ENCODE measurements at regions not wholly inside any gene's neighbourhood (a gene's known extent, or its start where the extent isn't known, plus 50 kb on each side); places are given as distances from the start of the nearest gene placed in this dataset.

DNA sequence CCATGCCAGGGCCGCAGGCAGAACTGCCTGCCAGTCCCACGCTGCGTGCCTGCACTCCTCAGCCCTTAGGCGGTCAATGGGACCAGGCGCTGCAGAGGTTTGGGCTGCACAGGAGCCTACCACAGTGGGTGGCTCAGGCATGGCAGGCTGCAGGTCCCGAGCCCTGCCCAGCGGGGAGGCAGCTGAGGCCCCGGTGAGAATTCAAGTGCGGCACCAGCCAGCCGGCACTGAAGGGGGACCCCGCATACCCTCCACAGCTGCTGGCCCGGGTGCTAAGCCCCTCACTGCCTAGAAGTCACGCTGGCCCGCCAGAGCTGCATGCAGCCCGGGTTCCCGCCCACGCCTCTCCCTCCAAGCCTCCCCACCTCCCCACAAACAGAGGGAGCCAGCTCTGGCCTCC lies 302.5 kb upstream of the UGT8 start:
- TF ChIP-seq, protein P1, sequence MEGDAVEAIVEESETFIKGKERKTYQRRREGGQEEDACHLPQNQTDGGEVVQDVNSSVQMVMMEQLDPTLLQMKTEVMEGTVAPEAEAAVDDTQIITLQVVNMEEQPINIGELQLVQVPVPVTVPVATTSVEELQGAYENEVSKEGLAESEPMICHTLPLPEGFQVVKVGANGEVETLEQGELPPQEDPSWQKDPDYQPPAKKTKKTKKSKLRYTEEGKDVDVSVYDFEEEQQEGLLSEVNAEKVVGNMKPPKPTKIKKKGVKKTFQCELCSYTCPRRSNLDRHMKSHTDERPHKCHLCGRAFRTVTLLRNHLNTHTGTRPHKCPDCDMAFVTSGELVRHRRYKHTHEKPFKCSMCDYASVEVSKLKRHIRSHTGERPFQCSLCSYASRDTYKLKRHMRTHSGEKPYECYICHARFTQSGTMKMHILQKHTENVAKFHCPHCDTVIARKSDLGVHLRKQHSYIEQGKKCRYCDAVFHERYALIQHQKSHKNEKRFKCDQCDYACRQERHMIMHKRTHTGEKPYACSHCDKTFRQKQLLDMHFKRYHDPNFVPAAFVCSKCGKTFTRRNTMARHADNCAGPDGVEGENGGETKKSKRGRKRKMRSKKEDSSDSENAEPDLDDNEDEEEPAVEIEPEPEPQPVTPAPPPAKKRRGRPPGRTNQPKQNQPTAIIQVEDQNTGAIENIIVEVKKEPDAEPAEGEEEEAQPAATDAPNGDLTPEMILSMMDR (IDR thresholded peaks at IDR 0.05): no peak
- no peak for TF ChIP-seq POLR2A (IDR thresholded peaks at IDR 0.05)
- no peak overlapping the region for H3K27ac ChIP-seq
- H3K4me3 ChIP-seq: no peak overlapping the region
- H3K27me3 ChIP-seq: no peaks in the 10 kb centered on the region
- no peaks in the 10 kb centered on the region for H3K4me1 ChIP-seq (replicated peaks in 1 of 2)
- H3K9me3 ChIP-seq (replicated peaks in 1 of 3): no peaks in the 10 kb centered on the region
- WGBS, 4 donors: 91 to 95% (median 94%) methylated on average over 14 to 17 of the region's 17 CpGs; no CpG with 5 or more reads in 1 of the 4 donors
- no peaks in the 10 kb centered on the region for H3K36me3 ChIP-seq (replicated peaks in 1 of 2)
- no peak for DNase-seq
- intact Hi-C loops (cut with DNase I): no loop called here

DNA sequence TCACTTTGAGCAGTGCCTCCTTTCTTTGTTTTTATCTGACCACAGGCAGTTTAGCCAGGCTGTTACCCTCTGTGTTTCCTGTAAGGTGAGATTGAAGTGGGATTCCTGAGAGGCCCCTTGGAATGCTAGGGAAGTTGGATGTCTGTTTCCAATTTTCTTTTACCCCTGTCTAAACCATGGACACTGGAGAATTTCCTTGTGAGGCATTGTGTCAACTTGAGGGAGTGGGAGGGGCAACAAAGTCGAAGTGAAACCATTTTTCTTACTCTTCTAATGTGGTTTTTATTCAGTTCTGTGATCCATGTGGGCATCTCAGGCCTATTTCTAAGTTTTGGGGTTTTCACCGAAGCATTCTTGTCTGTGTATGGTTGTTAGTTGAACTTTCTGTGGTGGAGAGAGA lies 296.1 kb upstream of the UGT8 start:
- H3K27ac ChIP-seq: no peak overlapping the region
- no peak for TF ChIP-seq POLR2A (IDR thresholded peaks at IDR 0.05)
- TF ChIP-seq, protein P1 (IDR thresholded peaks at IDR 0.05): no peak
- no peak for DNase-seq
- WGBS, 4 donors: 52 to 72% (median 62%) methylated on average over 2 of the region's 2 CpGs
- H3K36me3 ChIP-seq (replicated peaks in 1 of 2): no peaks in the 10 kb centered on the region
- no peaks in the 10 kb centered on the region for H3K9me3 ChIP-seq (replicated peaks in 1 of 3)
- no peaks in the 10 kb centered on the region for H3K27me3 ChIP-seq
- intact Hi-C loops (cut with DNase I): no loop called here
- H3K4me3 ChIP-seq: no peak overlapping the region
- H3K4me1 ChIP-seq (replicated peaks in 1 of 2): no peaks in the 10 kb centered on the region

DNA sequence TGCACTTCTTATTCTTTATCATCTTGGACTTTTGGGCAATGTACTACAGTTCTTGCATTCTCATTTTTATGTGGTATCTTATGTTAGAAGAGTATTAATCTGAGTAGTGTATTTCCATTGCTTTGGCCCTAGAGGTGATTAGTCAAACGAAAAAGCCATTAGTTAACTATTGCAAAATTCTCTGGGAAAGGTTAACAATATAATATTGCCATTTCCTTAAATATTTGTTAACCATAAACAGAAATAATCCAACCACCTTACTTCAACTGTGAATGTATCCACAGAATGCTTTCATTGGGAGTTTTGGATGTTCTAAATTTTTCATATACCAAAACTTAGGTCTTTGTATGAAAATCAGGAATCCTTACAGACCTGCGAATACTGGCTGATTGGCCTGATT lies 294.6 kb upstream of the UGT8 start:
- Histone ChIP-seq H3K4me3 (no peak overlapping the region), H3K27ac (no peak overlapping the region), H3K27me3 (no peaks in the 10 kb centered on the region), H3K9me3 (replicated peaks in 1 of 3) (no peaks in the 10 kb centered on the region), H3K4me1 (replicated peaks in 1 of 2) (no peaks in the 10 kb centered on the region), H3K36me3 (replicated peaks in 1 of 2) (no peaks in the 10 kb centered on the region)
- intact Hi-C loops (cut with DNase I): no loop called here
- 61 to 67% (median 62%) methylated on average over 2 of the region's 2 CpGs for WGBS, 4 donors
- DNase-seq: no peak
- TF ChIP-seq POLR2A (IDR thresholded peaks at IDR 0.05): no peak
- TF ChIP-seq, protein P1 (IDR thresholded peaks at IDR 0.05): no peak

DNA sequence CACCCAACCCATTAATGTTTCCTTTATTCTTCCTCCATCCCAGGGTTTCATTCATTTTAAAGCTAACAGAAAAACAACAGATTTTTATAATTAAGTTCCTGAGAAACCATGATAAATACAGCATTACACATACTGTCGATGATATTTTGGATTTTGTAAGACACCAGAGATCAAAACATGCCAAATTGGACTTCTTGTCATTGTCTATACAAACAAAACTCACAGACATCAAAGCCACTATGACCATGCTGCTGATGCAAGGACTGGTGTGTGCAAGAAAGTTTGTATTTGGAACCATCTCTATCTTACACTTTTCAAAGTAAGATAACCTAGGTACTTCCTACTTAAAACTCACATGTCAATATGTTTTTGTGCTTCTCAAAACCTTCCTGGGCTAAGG lies 294.0 kb upstream of the UGT8 start:
- H3K27me3 ChIP-seq: no peaks in the 10 kb centered on the region
- 41 to 72% (median 68%) methylated on average over 1 of the region's 1 CpG for WGBS, 4 donors
- no peak overlapping the region for H3K27ac ChIP-seq
- no peaks in the 10 kb centered on the region for H3K36me3 ChIP-seq (replicated peaks in 1 of 2)
- no peaks in the 10 kb centered on the region for H3K4me1 ChIP-seq (replicated peaks in 1 of 2)
- intact Hi-C loops (cut with DNase I): no loop called here
- DNase-seq: no peak
- no peak overlapping the region for H3K4me3 ChIP-seq
- TF ChIP-seq, protein P1 (IDR thresholded peaks at IDR 0.05): no peak
- no peak for TF ChIP-seq POLR2A (IDR thresholded peaks at IDR 0.05)
- no peaks in the 10 kb centered on the region for H3K9me3 ChIP-seq (replicated peaks in 1 of 3)

All from adrenal gland (tissue), 9 donors.